Transverse colon (tissue), 4 donors: ENCODE measurements at regions not wholly inside any gene's neighbourhood (a gene's known extent, or its start where the extent isn't known, plus 50 kb on each side); places are given as distances from the start of the nearest gene placed in this dataset.

Source experiments
- DNase-seq: peaks from one replicate; pipeline ENCODE4 v3.0.0-alpha.2; 2019
- H3K27ac ChIP-seq, 4 donors: fragments of 200-600 bp; sonication (generic); 2 replicates each; pipeline ENCODE4 v1.5.1; 2016 to 2018; ENCODE audit warnings: inconsistent platforms in 4 of 4
- H3K27me3 ChIP-seq: fragments of 200-600 bp; sonication (generic); 2 replicates; pipeline ENCODE4 v1.5.1; 2017; ENCODE audit warnings: inconsistent platforms
- H3K36me3 ChIP-seq, 4 donors: fragments of 200-600 bp; sonication (generic); 2 replicates each; pipeline ENCODE4 v1.5.1; 2017 to 2019; ENCODE audit warnings: inconsistent platforms in 4 of 4
- H3K4me1 ChIP-seq, 4 donors: fragments of 200-600 bp; sonication (generic); 2 replicates each; pipeline ENCODE4 v1.5.1; 2017 to 2020; ENCODE audit warnings: inconsistent platforms in 4 of 4
- H3K4me3 ChIP-seq, 4 donors: fragments of 200-600 bp; sonication (generic); 1 replicate in 1 of 4; 2 replicates in 3 of 4; pipeline versions ENCODE4 v1.5.1 to v1.6.1; 2017 to 2019; ENCODE audit warnings: inconsistent platforms in 4 of 4
- H3K9me3 ChIP-seq, 2 donors: fragments of 200-600 bp; sonication (generic); 2 replicates each; pipeline ENCODE4 v1.5.1; 2017 to 2019; ENCODE audit warnings: inconsistent platforms in 2 of 2
- EP300 ChIP-seq: sonication (generic); formaldehyde crosslinking; IDR thresholded peaks from one replicate; pipeline ENCODE4 v1.6.1; 2017; ENCODE audit warnings: antibody characterized with exemption, low read depth
- POLR2A ChIP-seq: fragments of 450-650 bp; IDR thresholded peaks from one replicate; pipeline ENCODE4 v1.6.1; 2016; ENCODE audit warnings: antibody characterized with exemption, mild to moderate bottlenecking, moderate library complexity
- POLR2AphosphoS5 ChIP-seq, 3 donors: sonication (generic); formaldehyde crosslinking; IDR thresholded peaks; one replicate each; pipeline ENCODE4 v1.6.1; 2016; ENCODE audit warnings: antibody characterized with exemption in 3 of 3
- WGBS, 2 donors: methylation state at CpG; one replicate each; pipeline ENCODE4 v1.1.5; 2018; ENCODE audit warnings: low coverage in 1 of 2; 5-methylcytosine and 5-hydroxymethylcytosine counted together
- in situ Hi-C, 4 donors: fragments of 200-750 bp; cut with MboI; loops; one replicate each; pipeline versions ENCODE4 v1.15.0 to v1.15.1; 2017; ENCODE audit warnings: low sequenced_read_pairs in 3 of 4, low pct_ligation_motif_present in 1 of 4, low pct_unique_long_range_greater_than_20kb in 1 of 4
- intact Hi-C: fragments of 100-400 bp; cut with DNase I; formaldehyde crosslinking; loops from one replicate; pipeline ENCODE4 v1.15.1; 2023; ENCODE audit warnings: low total_unique reads
- TF ChIP-seq, protein P1 (sequence below), 5 experiments: fragments of 200-600 bp in 3 of 5; fragments of 450-650 bp in 2 of 5; sonication (generic) in 3 of 5; IDR thresholded peaks; 1 replicate in 2 of 5; 2 replicates in 3 of 5; pipeline ENCODE4 v1.5.1; 2016 to 2017; ENCODE audit warnings: antibody characterized with exemption in 5 of 5, inconsistent platforms in 3 of 5, mild to moderate bottlenecking in 2 of 5, moderate library complexity in 1 of 5

DNA sequence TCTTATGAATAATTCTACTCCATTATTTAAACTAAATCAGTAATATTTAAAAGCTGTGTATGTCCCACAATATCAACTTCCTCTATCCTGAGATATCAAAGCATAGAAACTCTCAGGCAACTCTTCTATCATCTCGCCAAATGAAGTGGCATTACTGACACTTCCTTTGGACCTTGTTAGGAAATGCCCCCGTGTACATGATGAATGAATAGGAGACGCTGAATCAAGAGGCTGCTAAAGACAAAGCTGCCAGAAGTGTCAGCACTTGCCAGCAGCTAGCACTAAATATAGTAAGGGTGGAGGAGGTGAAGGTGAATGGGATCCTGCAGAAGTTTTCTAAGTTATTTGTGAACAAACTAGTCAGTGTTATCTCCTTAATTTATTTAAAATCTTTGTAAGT, 99.5 kb upstream of the BLTP1 start:
- TF ChIP-seq EP300: no peak
- no peak for TF ChIP-seq POLR2A
- no peak for TF ChIP-seq POLR2AphosphoS5 (IDR thresholded peaks at IDR 0.05)
- TF ChIP-seq, protein P1, sequence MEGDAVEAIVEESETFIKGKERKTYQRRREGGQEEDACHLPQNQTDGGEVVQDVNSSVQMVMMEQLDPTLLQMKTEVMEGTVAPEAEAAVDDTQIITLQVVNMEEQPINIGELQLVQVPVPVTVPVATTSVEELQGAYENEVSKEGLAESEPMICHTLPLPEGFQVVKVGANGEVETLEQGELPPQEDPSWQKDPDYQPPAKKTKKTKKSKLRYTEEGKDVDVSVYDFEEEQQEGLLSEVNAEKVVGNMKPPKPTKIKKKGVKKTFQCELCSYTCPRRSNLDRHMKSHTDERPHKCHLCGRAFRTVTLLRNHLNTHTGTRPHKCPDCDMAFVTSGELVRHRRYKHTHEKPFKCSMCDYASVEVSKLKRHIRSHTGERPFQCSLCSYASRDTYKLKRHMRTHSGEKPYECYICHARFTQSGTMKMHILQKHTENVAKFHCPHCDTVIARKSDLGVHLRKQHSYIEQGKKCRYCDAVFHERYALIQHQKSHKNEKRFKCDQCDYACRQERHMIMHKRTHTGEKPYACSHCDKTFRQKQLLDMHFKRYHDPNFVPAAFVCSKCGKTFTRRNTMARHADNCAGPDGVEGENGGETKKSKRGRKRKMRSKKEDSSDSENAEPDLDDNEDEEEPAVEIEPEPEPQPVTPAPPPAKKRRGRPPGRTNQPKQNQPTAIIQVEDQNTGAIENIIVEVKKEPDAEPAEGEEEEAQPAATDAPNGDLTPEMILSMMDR (IDR thresholded peaks at IDR 0.05): no peak
- DNase-seq: no peak
- Histone ChIP-seq H3K27ac (no peak overlapping the region), H3K4me1 (no peaks in the 10 kb centered on the region), H3K9me3 (no peaks in the 10 kb centered on the region), H3K36me3 (no peaks in the 10 kb centered on the region), H3K4me3 (no peak overlapping the region), H3K27me3 (no peaks in the 10 kb centered on the region)
- WGBS, 2 donors: 49 to 50% methylated on average over 1 to 3 of the region's 3 CpGs
- intact Hi-C loops (no loop called here), in situ Hi-C loops (no loop called here)

DNA sequence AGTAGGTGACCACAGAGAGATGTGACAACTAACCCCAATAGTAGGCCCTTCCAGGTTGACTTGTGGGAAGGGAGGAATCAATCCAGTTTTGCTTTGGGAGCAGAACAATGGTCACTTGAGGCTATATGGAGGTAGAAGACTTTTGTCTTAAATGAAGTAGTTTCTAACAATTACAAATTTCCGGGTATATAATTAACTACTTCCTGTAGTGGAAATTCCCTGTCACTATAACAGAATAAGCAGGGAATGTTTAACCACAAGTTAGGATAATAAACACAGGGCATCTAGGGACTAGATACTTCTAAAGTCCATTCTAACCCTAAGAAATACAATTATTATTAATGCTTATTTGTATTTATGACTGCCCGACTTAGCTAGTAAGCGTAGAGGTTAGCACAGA, 99.0 kb upstream of the TRPC3 start:
- no peak for DNase-seq
- 70 to 78% methylated on average over 3 of the region's 3 CpGs for WGBS, 2 donors
- Histone ChIP-seq H3K4me1 (no peaks in the 10 kb centered on the region), H3K27ac (no peak overlapping the region), H3K36me3 (no peaks in the 10 kb centered on the region), H3K27me3 (no peaks in the 10 kb centered on the region), H3K9me3 (no peaks in the 10 kb centered on the region), H3K4me3 (no peak overlapping the region)
- TF ChIP-seq POLR2AphosphoS5 (IDR thresholded peaks at IDR 0.05): no peak
- TF ChIP-seq, protein P1 (IDR thresholded peaks at IDR 0.05): no peak
- TF ChIP-seq POLR2A: no peak
- no peak for TF ChIP-seq EP300
- intact Hi-C loops (no loop called here), in situ Hi-C loops (no loop called here)

DNA sequence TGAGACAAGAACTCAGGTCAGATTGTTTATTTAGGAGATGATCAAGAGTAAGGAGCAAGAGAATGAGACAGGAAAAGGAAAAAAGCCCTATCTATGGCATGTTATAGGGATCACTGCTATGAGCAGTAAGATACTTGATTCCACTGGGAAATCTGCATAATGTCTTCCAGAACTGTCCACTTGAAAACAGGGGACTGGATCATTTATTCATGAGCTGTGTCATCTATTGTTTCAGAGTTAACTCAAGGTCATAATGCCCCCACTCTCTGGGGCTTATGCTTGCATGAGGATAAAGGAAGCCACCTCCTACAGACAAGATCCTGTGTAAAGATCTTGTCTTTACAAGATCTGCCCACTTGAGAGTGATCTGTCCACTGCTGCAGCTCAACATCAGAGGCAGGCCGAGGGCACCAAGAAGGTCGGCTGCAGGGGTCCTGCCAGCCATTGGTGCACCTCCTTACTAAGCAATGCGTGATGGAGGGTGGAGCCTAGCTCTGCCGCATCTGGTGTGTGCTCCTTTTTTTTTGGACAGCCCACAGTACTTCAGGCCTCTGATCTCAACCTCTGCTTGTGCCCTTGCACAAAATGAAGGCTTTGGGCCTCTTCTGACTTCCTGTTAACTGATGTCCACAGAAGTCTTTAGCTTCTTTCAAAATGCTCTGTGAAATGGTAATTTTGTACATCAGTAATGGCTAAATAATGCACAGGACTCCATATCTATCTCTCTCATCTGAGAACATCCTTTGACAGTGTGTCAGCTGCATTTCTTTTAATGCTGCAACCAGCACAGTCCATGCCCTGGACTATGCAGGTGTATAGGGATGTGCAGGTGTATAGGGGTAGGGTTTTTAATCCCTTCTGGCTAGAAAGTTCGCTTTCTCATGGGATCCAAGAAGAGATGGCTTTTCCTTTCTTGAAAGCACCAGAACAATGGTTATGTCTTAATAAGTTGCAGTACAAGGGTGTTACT, 95.9 kb upstream of the TRPC3 start:
- intact Hi-C loops: no loop called here
- DNase-seq: no peak
- Histone ChIP-seq H3K27ac (no peak overlapping the region), H3K27me3 (no peaks in the 10 kb centered on the region), H3K9me3 (no peaks in the 10 kb centered on the region), H3K4me3 (no peak overlapping the region), H3K36me3 (no peaks in the 10 kb centered on the region), H3K4me1 (no peaks in the 10 kb centered on the region)
- WGBS, 2 donors: 85 to 100% methylated on average over 1 to 5 of the region's 5 CpGs
- in situ Hi-C loops: no loop called here
- TF ChIP-seq POLR2AphosphoS5 (IDR thresholded peaks at IDR 0.05) (no peak), POLR2A (no peak), EP300 (no peak)
- TF ChIP-seq, protein P1 (IDR thresholded peaks at IDR 0.05): no peak

DNA sequence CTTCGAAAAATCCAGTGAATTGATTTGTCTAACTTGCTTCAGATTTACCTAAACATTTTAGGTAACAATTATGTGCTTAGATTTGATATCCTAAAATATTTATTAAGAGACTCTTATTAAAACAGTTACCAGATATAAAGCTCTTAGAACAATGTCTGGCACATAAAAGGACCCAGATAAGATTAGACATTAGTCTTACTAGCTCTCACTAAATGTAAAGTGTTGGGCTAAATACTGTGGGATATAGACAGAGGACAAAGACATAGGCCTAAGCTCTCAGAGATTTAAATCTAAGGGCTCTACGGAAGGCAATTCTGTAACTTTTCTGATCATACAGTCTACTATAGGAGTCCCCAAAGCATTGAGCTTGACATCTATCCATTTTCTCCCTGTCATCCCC, 94.4 kb upstream of the TRPC3 start:
- TF ChIP-seq POLR2AphosphoS5 (IDR thresholded peaks at IDR 0.05) (no peak), POLR2A (no peak), EP300 (no peak)
- TF ChIP-seq, protein P1 (IDR thresholded peaks at IDR 0.05): no peak
- 80 to 85% methylated on average over 2 of the region's 2 CpGs for WGBS, 2 donors
- no peak overlapping the region for H3K4me3 ChIP-seq
- H3K27ac ChIP-seq: no peak overlapping the region
- in situ Hi-C loops: no loop called here
- no peak for DNase-seq
- intact Hi-C loops: no loop called here
- no peaks in the 10 kb centered on the region for H3K9me3 ChIP-seq
- H3K36me3 ChIP-seq: no peaks in the 10 kb centered on the region
- no peaks in the 10 kb centered on the region for H3K4me1 ChIP-seq
- no peaks in the 10 kb centered on the region for H3K27me3 ChIP-seq
